Adrenal gland (tissue), 9 donors: ENCODE measurements at regions not wholly inside any gene's neighbourhood (a gene's known extent, or its start where the extent isn't known, plus 50 kb on each side); places are given as distances from the start of the nearest gene placed in this dataset.

ENCODE experiments used
- DNase-seq, 7 donors: peaks; one replicate each; pipeline ENCODE4 v3.0.0-alpha.2; 2019 to 2020
- H3K27ac ChIP-seq, 5 donors: fragments of 200-600 bp; sonication (generic) in 4 of 5; 1 replicate in 3 of 5; 2 replicates in 2 of 5; pipeline versions ENCODE4 v1.5.1 to v1.8.0; 2016 to 2020; ENCODE audit warnings: mild to moderate bottlenecking in 1 of 5
- H3K27me3 ChIP-seq: fragments of 200-600 bp; 2 replicates; pipeline ENCODE4 v1.8.0; 2021
- H3K36me3 ChIP-seq, 2 donors: fragments of 200-600 bp; replicated peaks in 1 of 2; 1 replicate in 1 of 2; 2 replicates in 1 of 2; pipeline versions ENCODE4 v1.5.1 to v1.8.0; 2018 to 2022
- H3K4me1 ChIP-seq, 2 donors: fragments of 200-600 bp; replicated peaks in 1 of 2; 1 replicate in 1 of 2; 2 replicates in 1 of 2; pipeline versions ENCODE4 v1.5.1 to v1.8.0; 2018 to 2021
- H3K4me3 ChIP-seq, 4 donors: fragments of 200-600 bp; sonication (generic) in 3 of 4; one replicate each; pipeline ENCODE4 v1.5.1; 2016 to 2018
- H3K9me3 ChIP-seq, 3 donors: fragments of 200-600 bp; sonication (generic) in 1 of 3; replicated peaks in 1 of 3; 1 replicate in 2 of 3; 2 replicates in 1 of 3; pipeline versions ENCODE4 v1.5.1 to v1.8.0; 2016 to 2021
- POLR2A ChIP-seq, 2 donors: fragments of 450-650 bp; IDR thresholded peaks; one replicate each; pipeline ENCODE4 v1.6.1; 2017; ENCODE audit warnings: antibody characterized with exemption in 2 of 2, mild to moderate bottlenecking in 2 of 2, moderate library complexity in 1 of 2
- WGBS, 4 donors: extraction: QIAGEN DNeasy Blood & Tissue Kit in 2 of 4; methylation state at CpG; one replicate each; pipeline versions ENCODE4 v1.1.5 to v1.1.7; 2013 to 2017; 5-methylcytosine and 5-hydroxymethylcytosine counted together
- intact Hi-C, 2 donors: fragments of 100-400 bp; cut with DNase I; formaldehyde crosslinking; loops; one replicate each; pipeline versions ENCODE4 v1.14.1 to v1.15.0; 2022 to 2023
- TF ChIP-seq, protein P1 (sequence below), 6 experiments: fragments of 450-650 bp in 4 of 6; fragments of 200-600 bp in 2 of 6; sonication (generic) in 1 of 6; IDR thresholded peaks; 1 replicate in 5 of 6; 2 replicates in 1 of 6; pipeline versions ENCODE4 v1.5.1 to v1.8.0; 2016 to 2021; ENCODE audit warnings: antibody characterized with exemption in 6 of 6, mild to moderate bottlenecking in 2 of 6, moderate library complexity in 1 of 6
- donor health status: healthy with polysubstance abuse.
- donor health status: Bipolar disorder and iron deficiency.
- donor health status: DM: yes; HTN: yes; CAD: no.
- donor health status: DM: no; HTN: no; CAD: no.
- donor health status: DM: no; HTN: no; CAD: no.

- intact Hi-C loops = no loop called here
- Histone ChIP-seq H3K36me3 (no peaks in the 10 kb centered on the region), H3K4me1 (no peaks in the 10 kb centered on the region), H3K9me3 (no peaks in the 10 kb centered on the region), H3K27ac (no peak overlapping the region), H3K4me3 (no peak overlapping the region), H3K27me3 (no peaks in the 10 kb centered on the region)
- no peak for DNase-seq
- TF ChIP-seq POLR2A (IDR thresholded peaks at IDR 0.05) = no peak
- TF ChIP-seq, protein P1, sequence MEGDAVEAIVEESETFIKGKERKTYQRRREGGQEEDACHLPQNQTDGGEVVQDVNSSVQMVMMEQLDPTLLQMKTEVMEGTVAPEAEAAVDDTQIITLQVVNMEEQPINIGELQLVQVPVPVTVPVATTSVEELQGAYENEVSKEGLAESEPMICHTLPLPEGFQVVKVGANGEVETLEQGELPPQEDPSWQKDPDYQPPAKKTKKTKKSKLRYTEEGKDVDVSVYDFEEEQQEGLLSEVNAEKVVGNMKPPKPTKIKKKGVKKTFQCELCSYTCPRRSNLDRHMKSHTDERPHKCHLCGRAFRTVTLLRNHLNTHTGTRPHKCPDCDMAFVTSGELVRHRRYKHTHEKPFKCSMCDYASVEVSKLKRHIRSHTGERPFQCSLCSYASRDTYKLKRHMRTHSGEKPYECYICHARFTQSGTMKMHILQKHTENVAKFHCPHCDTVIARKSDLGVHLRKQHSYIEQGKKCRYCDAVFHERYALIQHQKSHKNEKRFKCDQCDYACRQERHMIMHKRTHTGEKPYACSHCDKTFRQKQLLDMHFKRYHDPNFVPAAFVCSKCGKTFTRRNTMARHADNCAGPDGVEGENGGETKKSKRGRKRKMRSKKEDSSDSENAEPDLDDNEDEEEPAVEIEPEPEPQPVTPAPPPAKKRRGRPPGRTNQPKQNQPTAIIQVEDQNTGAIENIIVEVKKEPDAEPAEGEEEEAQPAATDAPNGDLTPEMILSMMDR (IDR thresholded peaks at IDR 0.05) = no peak
- WGBS, 4 donors = 61 to 65% (median 61%) methylated on average over 10 of the region's 10 CpGs
These were observed 127.6 kb upstream of the LMO4 start for GRCh38 chr1:87200875-87201638.

DNA sequence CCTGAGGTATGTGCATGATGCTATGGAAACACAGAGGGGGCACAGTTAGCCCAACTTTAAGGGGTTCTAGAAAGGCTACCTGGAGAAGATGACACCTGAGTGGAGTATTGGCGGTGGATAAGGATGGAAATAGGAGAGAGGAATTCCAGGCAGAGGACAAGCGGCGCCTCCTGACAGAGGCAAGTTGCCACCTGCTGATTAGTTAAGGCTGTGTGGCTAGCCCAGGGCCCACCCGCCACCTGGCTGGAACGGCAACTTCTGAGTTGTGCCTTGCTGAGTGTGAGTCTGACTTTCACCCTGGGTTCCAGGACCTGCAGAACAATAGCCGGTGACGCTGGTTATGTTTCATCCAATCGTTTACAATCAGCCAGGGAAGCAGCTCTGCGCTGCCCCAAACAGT is 126.9 kb upstream of the LMO4 start:
- no peak for DNase-seq
- no peaks in the 10 kb centered on the region for H3K36me3 ChIP-seq
- TF ChIP-seq POLR2A (IDR thresholded peaks at IDR 0.05) = no peak
- TF ChIP-seq, protein P1 (IDR thresholded peaks at IDR 0.05) = no peak
- no peaks in the 10 kb centered on the region for H3K27me3 ChIP-seq
- no peak overlapping the region for H3K27ac ChIP-seq
- H3K4me1 ChIP-seq = no peaks in the 10 kb centered on the region
- no peaks in the 10 kb centered on the region for H3K9me3 ChIP-seq
- WGBS, 4 donors = 86 to 95% (median 90%) methylated on average over 4 to 9 of the region's 9 CpGs
- no peak overlapping the region for H3K4me3 ChIP-seq
- intact Hi-C loops = no loop called here

DNA sequence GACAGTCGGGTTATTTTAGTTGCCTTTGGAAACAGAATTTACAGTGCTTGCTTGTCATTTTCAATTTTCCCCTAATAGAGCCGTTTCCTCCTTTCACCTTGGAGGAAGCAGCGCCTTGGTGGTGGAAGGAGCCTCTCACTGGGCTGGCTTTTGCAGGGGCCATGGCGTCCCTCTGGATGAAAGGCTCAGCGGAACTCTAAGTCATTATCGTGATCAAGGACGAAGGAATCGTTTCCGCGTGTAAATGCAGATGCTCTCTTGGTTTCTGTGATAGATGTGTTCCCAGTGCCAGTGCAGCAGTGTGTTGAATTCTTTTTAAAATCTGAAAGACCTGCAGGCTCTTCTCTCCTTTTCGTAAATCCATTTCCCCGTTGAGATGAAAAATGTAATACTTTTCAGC is 126.2 kb upstream of the LMO4 start:
- 62 to 66% (median 63%) methylated on average over 12 of the region's 12 CpGs for WGBS, 4 donors
- no peaks in the 10 kb centered on the region for H3K27me3 ChIP-seq
- H3K4me3 ChIP-seq = no peak overlapping the region
- intact Hi-C loops = no loop called here
- H3K4me1 ChIP-seq = no peaks in the 10 kb centered on the region
- no peaks in the 10 kb centered on the region for H3K9me3 ChIP-seq
- H3K27ac ChIP-seq = no peak overlapping the region
- no peaks in the 10 kb centered on the region for H3K36me3 ChIP-seq
- no peak for DNase-seq
- no peak for TF ChIP-seq POLR2A (IDR thresholded peaks at IDR 0.05)
- TF ChIP-seq, protein P1 (IDR thresholded peaks at IDR 0.05) = no peak

DNA sequence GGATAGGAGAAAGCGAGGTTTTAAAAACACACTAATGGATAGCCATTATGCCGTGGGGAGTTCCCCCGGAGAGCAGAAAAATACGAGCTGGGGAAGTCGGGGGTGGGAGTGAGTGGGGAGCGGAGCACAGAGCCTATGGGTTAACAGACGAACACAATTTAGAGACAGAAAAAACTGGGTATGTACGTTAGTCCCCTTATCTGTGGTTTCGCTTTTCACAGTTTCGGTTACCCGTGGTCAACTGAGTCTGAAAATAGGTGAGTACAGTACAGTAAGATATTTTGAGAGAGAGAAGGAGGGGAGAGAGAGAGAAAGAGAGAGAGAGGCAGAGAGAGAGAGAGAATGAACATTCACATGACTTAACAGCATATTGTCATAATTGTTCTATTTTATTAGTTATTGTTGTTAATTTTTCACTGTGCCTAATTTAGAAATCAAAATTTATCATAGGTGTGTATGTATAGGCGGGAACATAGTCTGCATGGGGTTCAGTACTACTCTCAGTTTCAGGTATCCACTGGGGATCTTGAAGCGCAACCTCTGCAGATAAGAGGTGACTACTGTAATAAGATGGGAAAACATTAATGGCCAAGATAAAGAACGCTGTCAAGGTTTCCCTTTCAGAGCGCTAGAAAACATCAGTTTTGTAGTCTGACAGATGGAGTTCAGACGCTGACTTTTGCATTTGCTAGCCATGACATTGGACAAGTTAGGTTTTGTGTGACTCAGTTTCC is 125.6 kb upstream of the LMO4 start:
- intact Hi-C loops = no loop called here
- no peak overlapping the region for H3K4me3 ChIP-seq
- H3K4me1 ChIP-seq = no peaks in the 10 kb centered on the region
- no peak overlapping the region for H3K27ac ChIP-seq
- H3K27me3 ChIP-seq = no peaks in the 10 kb centered on the region
- TF ChIP-seq POLR2A (IDR thresholded peaks at IDR 0.05) = no peak
- TF ChIP-seq, protein P1 (IDR thresholded peaks at IDR 0.05) = no peak
- H3K36me3 ChIP-seq = no peaks in the 10 kb centered on the region
- no peak for DNase-seq
- 59 to 68% (median 62%) methylated on average over 16 of the region's 16 CpGs for WGBS, 4 donors
- no peaks in the 10 kb centered on the region for H3K9me3 ChIP-seq
